GM12891 (cell line): ENCODE measurements at regions not wholly inside any gene's neighbourhood (a gene's known extent, or its start where the extent isn't known, plus 50 kb on each side); places are given as distances from the start of the nearest gene placed in this dataset.

Experiments used
- POLR2A ChIP-seq: IDR thresholded peaks from 2 replicates; pipeline ENCODE4 v1.6.1; 2011; ENCODE audit warnings: low read depth, low read length, control low read depth
- POLR2AphosphoS5 ChIP-seq: IDR thresholded peaks from 2 replicates; pipeline ENCODE4 v1.6.1; 2011; ENCODE audit warnings: low read depth, low read length, control low read depth
- TAF1 ChIP-seq: IDR thresholded peaks from 2 replicates; pipeline ENCODE4 v1.6.1; 2011; ENCODE audit warnings: low read depth, low read length, control low read depth

- TF ChIP-seq POLR2A (no peak), POLR2AphosphoS5 (no peak), TAF1 (no peak)
Observed at GRCh38 chr13:107851670-107852069, 363.7 kb downstream of the LIG4 start.
